Epithelial cell of esophagus (primary cell): ENCODE measurements at regions not wholly inside any gene's neighbourhood (a gene's known extent, or its start where the extent isn't known, plus 50 kb on each side); places are given as distances from the start of the nearest gene placed in this dataset.

Experiments used
- DNase-seq: peaks from one replicate; pipeline ENCODE4 v3.0.0; 2010; ENCODE audit warnings: low read depth
- H3K4me3 ChIP-seq: 2 replicates; pipeline ENCODE4 v1.5.1; 2011; ENCODE audit warnings: mild to moderate bottlenecking, low read length, control low read depth
- TF ChIP-seq, protein P1 (sequence below): IDR thresholded peaks from 2 replicates; pipeline ENCODE4 v1.5.1; 2011; ENCODE audit warnings: low read depth, mild to moderate bottlenecking, low read length, control low read depth, inconsistent platforms; ENCODE audit not compliant: insufficient read depth; ENCODE audit errors: missing control alignments

DNA sequence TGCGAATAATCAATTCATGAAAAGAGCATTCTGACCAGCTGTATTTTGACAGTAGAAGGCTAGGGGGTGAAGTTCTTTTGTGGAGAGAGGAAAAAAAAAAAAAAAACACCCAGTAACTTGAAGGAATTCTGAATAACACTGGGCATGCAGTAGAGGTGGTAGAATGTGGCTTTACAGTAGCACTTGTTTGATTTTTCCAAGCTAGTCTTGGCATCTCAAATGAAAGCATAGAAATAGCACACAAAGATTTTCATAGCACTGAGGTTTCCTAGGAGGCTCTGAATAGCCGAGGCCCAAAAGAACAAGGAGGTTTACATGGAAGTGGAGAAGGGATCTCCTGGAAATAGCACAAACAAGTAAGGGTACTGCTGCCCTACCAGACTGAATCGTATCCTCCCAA, 470.2 kb upstream of the CDH20 start:
- TF ChIP-seq, protein P1, sequence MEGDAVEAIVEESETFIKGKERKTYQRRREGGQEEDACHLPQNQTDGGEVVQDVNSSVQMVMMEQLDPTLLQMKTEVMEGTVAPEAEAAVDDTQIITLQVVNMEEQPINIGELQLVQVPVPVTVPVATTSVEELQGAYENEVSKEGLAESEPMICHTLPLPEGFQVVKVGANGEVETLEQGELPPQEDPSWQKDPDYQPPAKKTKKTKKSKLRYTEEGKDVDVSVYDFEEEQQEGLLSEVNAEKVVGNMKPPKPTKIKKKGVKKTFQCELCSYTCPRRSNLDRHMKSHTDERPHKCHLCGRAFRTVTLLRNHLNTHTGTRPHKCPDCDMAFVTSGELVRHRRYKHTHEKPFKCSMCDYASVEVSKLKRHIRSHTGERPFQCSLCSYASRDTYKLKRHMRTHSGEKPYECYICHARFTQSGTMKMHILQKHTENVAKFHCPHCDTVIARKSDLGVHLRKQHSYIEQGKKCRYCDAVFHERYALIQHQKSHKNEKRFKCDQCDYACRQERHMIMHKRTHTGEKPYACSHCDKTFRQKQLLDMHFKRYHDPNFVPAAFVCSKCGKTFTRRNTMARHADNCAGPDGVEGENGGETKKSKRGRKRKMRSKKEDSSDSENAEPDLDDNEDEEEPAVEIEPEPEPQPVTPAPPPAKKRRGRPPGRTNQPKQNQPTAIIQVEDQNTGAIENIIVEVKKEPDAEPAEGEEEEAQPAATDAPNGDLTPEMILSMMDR, result no peak
- no peak overlapping the region for H3K4me3 ChIP-seq
- no peak for DNase-seq

DNA sequence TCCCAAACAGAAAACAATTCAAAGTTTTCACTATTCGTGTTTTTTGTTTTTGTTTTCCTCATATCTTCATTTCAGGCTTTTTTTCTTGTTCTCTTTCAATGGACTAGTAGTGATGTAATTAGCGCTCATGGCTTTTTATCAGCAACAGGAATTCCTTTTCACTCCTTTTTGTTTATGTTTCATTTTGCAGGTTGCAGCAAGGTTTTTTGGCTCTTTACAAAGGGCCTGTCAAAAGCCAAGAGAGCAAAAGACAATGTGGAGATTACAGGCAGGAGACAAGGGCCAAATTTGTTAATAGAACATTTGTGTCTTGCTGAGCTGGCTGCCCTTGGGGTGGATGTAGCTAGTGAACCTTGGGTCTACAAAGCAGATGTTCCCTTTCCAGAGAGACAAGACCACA, 467.4 kb upstream of the CDH20 start:
- H3K4me3 ChIP-seq, result no peak overlapping the region
- DNase-seq, result peak; percentile 6
- TF ChIP-seq, protein P1, result no peak

DNA sequence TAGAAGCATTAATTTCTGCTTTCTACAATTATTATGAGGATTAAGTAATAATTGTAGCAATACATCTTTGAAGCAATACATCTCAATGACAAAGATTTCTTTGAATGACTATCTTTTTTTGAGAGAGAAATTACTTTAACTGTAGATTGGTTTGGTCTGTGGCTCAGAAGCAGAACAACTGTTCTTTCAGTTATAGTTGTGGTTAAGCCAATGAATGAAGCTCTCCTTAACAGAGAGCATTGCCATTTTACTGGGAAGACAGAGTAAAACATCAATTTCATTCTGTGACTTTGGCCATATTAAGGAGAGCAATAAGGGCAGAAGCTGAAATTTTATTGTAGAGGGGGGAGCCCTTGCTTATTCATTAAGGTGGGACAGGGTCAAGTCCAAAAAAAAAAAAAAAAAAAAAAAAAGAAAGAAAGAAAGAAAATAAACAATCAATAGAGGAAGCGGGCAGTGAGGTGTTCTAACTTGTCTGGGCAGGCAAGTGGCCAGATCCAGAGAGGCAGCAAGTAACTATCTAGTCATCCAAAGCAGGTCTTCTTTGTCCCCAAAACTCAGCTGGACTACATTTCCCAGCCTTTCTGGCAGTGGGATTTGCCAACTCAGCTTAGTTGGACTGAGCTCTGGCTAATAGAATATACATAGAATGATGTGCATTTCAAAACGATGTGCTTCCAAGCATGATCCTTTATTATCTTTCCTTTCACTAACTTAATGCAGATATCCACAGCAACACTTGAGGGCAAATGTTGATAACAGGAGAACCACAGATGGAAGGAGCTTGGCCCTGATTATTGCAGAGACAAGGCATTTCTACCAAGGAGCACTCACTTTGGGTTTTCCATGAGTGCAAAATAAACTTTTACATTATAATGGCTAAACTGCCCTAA, 462.7 kb upstream of the CDH20 start:
- no peak overlapping the region for H3K4me3 ChIP-seq
- TF ChIP-seq, protein P1, result no peak
- DNase-seq, result peak; percentile 71

DNA sequence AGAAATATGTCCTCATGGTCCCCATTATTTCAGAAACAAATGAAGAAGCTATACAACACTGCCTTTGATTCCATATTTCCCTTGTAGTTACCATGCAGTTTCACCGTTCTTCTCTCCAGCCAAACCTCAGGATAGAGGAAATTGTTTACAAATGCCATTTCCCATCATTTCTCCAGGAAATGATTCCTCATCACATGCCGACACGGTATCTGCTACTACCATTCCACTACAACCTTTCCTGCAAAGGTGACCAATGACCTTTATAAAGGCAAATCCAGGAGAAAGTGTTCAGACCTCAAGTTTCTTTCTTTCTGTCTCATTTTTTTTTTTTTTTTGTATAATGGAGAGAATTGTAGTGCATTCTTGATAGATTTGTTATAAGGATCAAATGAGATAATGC, 460.8 kb upstream of the CDH20 start:
- no peak for DNase-seq
- TF ChIP-seq, protein P1, result no peak

DNA sequence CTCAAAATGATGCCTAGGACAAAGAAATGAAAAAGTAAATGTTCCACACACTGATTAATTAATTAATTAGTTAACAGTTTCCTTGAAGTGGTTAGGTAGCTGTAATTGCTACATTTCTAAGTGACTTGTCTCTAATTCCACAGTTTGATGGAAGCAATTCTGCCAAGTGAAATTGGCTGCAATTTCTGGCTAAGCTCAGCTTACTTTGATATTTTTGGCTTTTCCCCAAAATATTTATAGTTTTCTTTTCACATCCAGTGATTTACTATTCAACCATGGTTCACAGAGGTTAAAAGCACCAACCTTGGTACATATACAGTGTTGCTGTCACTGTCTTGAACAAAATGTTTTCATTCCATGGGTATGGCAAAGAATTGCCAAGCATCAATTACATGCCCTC, 459.5 kb upstream of the CDH20 start:
- TF ChIP-seq, protein P1, result no peak
- no peak overlapping the region for H3K4me3 ChIP-seq
- DNase-seq, result no peak

More for the DNA sequence above, 460.8 kb upstream of the CDH20 start:
- no peak overlapping the region for H3K4me3 ChIP-seq

DNA sequence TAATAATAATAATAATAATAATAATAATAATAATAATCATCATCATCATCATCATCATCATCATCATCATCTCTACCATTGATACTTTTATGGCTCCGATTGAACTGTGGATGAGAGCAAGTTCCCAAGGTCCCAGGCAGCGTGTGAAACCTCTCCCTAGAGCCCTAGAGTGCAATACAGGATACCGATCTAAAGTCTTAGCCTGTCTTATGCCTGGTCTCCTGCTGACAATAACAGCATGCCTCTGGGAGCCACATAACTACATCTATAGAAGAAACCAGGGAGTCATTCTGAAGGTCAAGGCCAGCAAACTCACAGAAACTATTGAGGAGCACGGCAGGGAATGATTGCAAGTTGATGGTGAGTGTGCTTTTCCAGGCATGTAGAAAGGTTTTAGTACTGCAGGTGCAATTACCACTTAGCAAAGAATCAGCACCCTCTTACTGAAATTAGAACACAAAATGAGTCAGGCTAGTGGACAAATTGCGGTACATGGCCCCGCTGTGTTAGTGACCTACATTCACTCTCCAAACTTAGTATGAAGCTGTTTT, 457.2 kb upstream of the CDH20 start:
- no peak overlapping the region for H3K4me3 ChIP-seq
- DNase-seq, result no peak
- TF ChIP-seq, protein P1, result no peak

DNA sequence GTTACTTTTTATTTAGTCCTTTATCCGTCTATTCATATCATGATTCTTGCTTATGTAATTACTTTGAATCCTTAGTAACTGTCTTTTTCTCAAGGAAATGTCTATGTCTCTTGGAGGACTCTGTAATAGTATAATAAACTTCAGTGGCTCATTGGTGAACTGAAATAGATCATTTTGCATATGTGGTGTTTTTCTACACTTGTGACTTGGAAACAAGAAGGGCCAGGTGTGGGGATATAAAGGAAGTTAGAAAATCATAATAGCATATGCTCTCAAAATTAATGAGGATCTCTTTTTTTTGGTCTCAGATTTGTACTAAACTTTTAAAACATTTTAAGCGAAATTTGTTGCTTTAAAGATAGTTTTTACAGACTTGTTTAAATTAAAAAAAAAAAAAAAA, 453.0 kb upstream of the CDH20 start:
- TF ChIP-seq, protein P1, result no peak
- H3K4me3 ChIP-seq, result no peak overlapping the region
- DNase-seq, result no peak
